ENCODE measurements at regions not wholly inside any gene's neighbourhood (a gene's known extent, or its start where the extent isn't known, plus 50 kb on each side); places are given as distances from the start of the nearest gene placed in this dataset.

DNA sequence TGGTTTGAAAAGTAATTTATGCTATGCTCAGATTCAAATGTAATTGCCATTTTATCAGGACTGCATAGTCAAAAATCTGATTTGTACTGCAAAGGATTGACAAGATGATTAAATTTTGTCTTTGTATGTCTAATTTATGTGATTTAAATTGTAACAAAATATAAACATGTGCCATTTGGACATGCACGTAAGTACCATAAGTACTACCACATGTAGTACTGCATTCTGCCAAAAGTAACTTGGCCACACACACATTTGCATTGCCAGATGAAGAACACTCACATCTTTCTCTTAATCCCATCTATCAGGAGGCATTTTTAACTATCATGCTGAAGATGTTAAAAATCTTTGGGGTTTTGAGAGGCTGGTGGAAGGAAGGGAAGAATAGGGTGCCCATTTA is 133.3 kb downstream of the KLF12 start:
- no peak for DNase-seq (ENCODE audit: low spot score)

- DNase-seq (ENCODE audit: low spot score) = no peak
Observed at GRCh38 chr13:73998631-73999030, 135.6 kb downstream of the KLF12 start.

DNA sequence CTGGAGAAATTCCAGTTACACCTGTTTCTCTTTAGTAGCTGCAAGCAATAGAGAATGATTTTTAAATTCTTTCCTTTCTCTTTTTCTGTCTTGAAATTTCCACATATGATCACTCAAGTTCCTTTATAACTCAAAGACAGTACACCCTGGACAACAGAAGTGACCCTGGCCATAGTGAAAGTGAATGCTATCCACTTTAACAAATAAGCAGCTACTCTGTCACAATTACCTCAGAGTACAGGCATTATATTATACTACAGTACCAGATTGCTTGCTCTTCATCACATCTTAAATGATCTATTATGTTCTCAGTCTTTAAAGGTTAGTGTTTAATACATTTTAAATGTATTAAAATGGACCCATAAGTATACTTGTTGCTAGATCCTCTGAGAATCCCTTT is 136.2 kb downstream of the KLF12 start:
- DNase-seq (ENCODE audit: low spot score) = no peak

DNA sequence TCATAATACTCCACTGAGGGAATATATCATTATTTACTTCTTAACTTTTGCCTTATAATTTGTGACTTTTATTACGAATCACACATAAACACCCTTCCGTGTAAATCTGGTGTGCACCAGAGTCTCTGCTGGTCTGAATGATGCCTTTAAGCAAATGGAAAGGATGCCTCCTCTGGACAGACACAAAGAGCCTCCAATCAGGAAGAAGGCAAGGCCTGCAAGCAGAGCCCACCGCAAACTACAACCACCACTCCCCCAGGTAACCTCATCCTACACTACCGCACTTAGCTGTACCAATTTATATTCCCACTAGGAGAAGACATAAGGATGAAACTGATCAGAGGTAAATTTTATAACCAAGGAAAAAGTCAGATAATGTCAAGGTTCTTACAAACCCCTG is 137.6 kb downstream of the KLF12 start:
- DNase-seq (ENCODE audit: low spot score) = no peak

GRCh38 chr13:73995736-73996135 is 138.5 kb downstream of the KLF12 start:
- no peak for DNase-seq (ENCODE audit: low spot score)

- DNase-seq (ENCODE audit: low spot score) = no peak
Observed at GRCh38 chr13:73993661-73994060, 140.5 kb downstream of the KLF12 start.

GRCh38 chr13:73991884-73992283 is 142.3 kb downstream of the KLF12 start:
- DNase-seq (ENCODE audit: low spot score) = no peak

DNA sequence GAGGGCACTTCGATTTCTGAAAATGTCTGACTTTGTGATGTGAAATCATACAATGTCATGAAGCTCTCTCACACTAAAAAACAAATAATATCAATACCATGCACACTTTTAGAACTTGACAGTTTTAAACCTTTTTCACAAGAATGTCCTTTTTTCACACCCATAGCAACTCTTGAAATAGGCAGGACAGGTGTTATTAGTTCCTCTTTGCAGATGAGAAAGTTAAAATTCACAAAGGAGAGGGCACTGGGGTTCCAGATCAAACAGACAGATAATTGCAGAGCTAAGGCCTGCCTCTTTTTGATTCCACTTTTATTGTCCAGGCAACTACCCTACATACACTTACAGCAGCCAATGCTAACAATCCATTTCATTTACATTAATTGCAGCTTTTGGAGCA is 142.8 kb downstream of the KLF12 start:
- DNase-seq (ENCODE audit: low spot score) = no peak

GRCh38 chr13:73989244-73989843 is 144.9 kb downstream of the KLF12 start:
- DNase-seq (ENCODE audit: low spot score) = no peak

- no peak for DNase-seq (ENCODE audit: low spot score)
Observed at GRCh38 chr13:73988461-73988860, 145.7 kb downstream of the KLF12 start.

DNA sequence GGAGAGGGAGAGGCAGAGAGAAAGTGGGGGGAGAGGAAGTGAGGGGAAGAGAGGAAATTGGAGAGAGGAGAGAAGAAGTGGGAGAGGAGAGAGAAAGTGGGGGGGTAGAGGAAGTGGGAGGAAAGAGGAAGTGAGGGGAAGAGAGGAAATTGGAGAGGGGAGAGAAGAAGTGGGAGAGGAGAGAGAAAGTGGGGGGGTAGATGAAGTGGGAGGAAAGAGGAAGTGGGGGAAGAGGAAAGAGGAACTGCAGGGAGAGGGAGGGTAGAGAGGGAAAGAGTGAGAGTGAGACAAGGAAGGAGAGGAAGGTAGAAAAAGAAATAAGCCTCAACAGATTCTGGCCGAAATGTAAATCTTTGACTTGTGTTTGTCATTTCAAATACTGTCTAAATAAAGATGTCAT is 146.6 kb downstream of the KLF12 start:
- DNase-seq (ENCODE audit: low spot score) = no peak

- no peak for DNase-seq (ENCODE audit: low spot score)
Observed at GRCh38 chr13:73985783-73986182, 148.4 kb downstream of the KLF12 start.

- no peak for DNase-seq (ENCODE audit: low spot score)
Observed at GRCh38 chr13:73984949-73985691, 149.1 kb downstream of the KLF12 start.

GRCh38 chr13:73984201-73984600 is 150.0 kb downstream of the KLF12 start:
- no peak for DNase-seq (ENCODE audit: low spot score)

- DNase-seq (ENCODE audit: low spot score) = no peak
Observed at GRCh38 chr13:73983109-73983508, 151.1 kb downstream of the KLF12 start.

DNA sequence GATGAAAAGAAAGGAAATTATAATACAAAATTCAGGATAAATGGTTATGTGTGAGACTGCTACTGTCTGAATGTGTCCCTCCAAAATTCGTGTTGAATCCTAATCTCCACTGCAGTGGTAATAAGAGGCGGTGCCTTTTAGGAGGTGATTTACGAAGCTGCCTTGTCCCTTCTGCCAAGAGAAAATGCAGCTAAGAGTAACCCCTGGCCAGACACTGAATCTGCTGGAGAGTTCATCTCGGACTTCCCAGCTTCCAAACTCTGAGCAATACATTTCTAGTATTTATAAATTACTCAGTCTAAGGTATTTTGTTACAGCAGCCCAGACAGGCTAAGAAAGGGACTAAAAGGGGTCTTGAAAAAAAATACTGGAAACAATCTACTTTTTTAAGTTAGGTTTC is 152.6 kb downstream of the KLF12 start:
- no peak for DNase-seq (ENCODE audit: low spot score)

DNA sequence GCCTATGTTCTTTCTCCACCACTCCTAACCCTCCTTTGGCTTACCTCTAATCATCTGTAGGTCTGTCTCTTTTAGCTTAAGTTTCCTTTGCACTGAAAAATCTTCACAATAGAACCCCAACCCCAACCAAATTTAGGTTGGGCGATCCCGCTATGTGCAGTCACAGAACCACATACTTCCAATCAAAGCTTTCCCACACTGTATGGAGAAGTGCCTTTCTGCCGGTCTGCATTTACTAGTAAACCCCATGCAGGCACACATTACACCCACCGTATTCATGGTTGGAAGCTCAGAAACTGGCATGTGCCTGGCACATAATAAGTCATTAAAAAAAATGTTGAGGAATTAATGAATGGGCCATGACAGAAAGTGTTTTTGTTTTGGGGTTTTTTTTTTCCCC is 158.4 kb downstream of the KLF12 start:
- no peak for DNase-seq (ENCODE audit: low spot score)

DNA sequence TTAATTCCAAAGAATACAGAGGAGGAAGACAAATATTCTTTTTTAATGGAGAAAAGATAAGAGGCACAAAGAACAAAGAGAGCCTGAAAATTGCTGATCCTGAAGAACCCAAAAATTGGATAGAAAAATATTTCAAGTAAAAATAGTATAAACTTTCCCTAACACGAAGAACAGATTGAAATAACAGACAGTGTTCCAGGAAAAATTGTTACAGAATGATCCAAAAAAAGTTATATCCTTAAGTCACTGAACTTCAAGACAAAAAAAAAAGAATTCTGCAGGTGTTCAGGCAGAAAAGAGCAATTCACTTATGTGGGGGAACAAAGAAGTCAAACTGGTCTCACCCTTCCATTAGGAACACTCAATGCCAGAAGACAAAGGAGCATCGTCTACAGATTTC is 160.2 kb downstream of the KLF12 start:
- no peak for DNase-seq (ENCODE audit: low spot score)

GRCh38 chr13:73973156-73973555 is 161.0 kb downstream of the KLF12 start:
- no peak for DNase-seq (ENCODE audit: low spot score)

- DNase-seq (ENCODE audit: low spot score) = no peak
Observed at GRCh38 chr13:73972545-73972944, 161.7 kb downstream of the KLF12 start.

- DNase-seq (ENCODE audit: low spot score) = no peak
Observed at GRCh38 chr13:73971481-73971880, 162.7 kb downstream of the KLF12 start.

DNA sequence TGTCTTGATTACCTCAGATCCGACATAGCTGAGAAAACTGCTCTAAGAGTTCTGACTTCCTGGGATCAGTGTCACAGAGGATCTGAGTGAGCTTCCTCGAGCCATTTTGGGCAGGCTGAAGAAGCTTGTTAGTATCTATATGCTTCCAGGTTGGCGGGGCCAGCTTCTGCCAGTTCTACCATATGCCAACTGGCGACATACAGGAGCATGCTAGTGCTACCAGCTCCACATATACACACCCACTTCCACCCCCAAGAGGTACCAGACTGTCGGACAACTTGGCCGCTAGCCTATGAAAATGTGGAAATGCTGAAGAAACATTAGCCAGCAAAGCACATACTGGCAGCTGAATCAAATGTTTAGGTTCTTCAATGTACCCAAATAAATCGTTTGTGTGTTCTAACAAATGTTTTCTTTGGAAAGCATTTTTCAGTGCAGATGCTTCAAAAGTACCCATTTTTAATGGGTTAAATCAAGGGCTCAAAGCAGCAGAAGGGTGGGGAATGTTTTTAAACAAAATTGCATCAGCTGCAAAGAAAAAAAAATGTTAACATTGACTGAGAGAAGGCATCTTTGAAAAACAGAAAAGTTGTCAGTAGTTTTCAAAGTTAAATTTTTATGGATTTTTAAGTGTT is 163.7 kb downstream of the KLF12 start:
- no peak for DNase-seq (ENCODE audit: low spot score)

GRCh38 chr13:73967397-73968165 is 166.6 kb downstream of the KLF12 start:
- DNase-seq (ENCODE audit: low spot score) = no peak

Measured in AG20443 (cell line).